MCF 10A (cell line): ENCODE measurements at regions not wholly inside any gene's neighbourhood (a gene's known extent, or its start where the extent isn't known, plus 50 kb on each side); places are given as distances from the start of the nearest gene placed in this dataset.

ENCODE experiments used
- BruUV-seq: library from RNA; stranded (reverse); fragments of 400-500 nt; replicated peaks from 2 replicates; lab custom pipeline; 2021; lab: Mats Ljungman, UMichigan
- CTCF ChIA-PET: fragments of 300-600 bp; sonication (Branson Sonifier 250); formaldehyde crosslinking; extraction: SDS; loops from one replicate; lab custom pipeline; 2021; ENCODE audit warnings: antibody characterized with exemption, inconsistent platforms; lab: Yijun Ruan, JAX
- POLR2A ChIA-PET: fragments of 300-600, 350-650 bp; sonication (Branson Sonifier 250); formaldehyde crosslinking; extraction: SDS; loops from one replicate; lab custom pipeline; 2020; ENCODE audit warnings: antibody characterized with exemption, inconsistent platforms; lab: Yijun Ruan, JAX
- DNase-seq: peaks from one replicate; pipeline ENCODE4 v3.0.0-alpha.2; 2018; ENCODE audit not compliant: unreplicated experiment
- H3K27ac Mint-ChIP-seq: one replicate; pipeline ENCODE4 v1.8.0; 2022; ENCODE audit warnings: mild to moderate bottlenecking, low read depth, mixed read lengths; ENCODE audit not compliant: unreplicated experiment
- H3K27me3 Mint-ChIP-seq: one replicate; pipeline ENCODE4 v1.8.0; 2022; ENCODE audit warnings: mixed read lengths; ENCODE audit not compliant: insufficient read depth, unreplicated experiment
- H3K36me3 Mint-ChIP-seq: one replicate; pipeline ENCODE4 v1.8.0; 2022; ENCODE audit warnings: mild to moderate bottlenecking, moderate library complexity, mixed read lengths; ENCODE audit not compliant: insufficient read depth, unreplicated experiment
- H3K4me1 Mint-ChIP-seq: one replicate; pipeline ENCODE4 v1.8.0; 2022; ENCODE audit warnings: mixed read lengths; ENCODE audit not compliant: insufficient read depth, unreplicated experiment
- H3K4me3 Mint-ChIP-seq: one replicate; pipeline ENCODE4 v1.8.0; 2022; ENCODE audit warnings: mild to moderate bottlenecking, moderate library complexity, mixed read lengths; ENCODE audit not compliant: unreplicated experiment
- H3K9me3 Mint-ChIP-seq: one replicate; pipeline ENCODE4 v1.8.0; 2022; ENCODE audit warnings: mixed read lengths; ENCODE audit not compliant: unreplicated experiment
- CTCF ChIP-seq: fragments of 200-600 bp; IDR thresholded peaks from one replicate; pipeline ENCODE4 v1.8.0; 2022; ENCODE audit warnings: antibody characterized with exemption, mild to moderate bottlenecking; ENCODE audit not compliant: unreplicated experiment
- intact Hi-C: fragments of 100-400 bp; cut with micrococcal nuclease; formaldehyde crosslinking; loops from 2 replicates; pipeline ENCODE4 v1.14.1; 2022

- peaks cover 19% of the 10 kb centered on the region for H3K27me3 Mint-ChIP-seq
- no peak for TF ChIP-seq CTCF
- intact Hi-C loops: no loop called here
- H3K4me3 Mint-ChIP-seq: no peak overlapping the region
- no peaks in the 10 kb centered on the region for H3K9me3 Mint-ChIP-seq
- POLR2A ChIA-PET: no interaction called here
- BruUV-seq: no TSS peak
- DNase-seq: no peak
- H3K27ac Mint-ChIP-seq: no peak overlapping the region
- no peaks in the 10 kb centered on the region for H3K4me1 Mint-ChIP-seq
- CTCF ChIA-PET: interaction anchor here (0.5 to 1.1 kb wide), 2 partner anchors 85 to 89 kb away, joined by 3 to 4 read pairs; no protein-coding TSS in a partner anchor
- H3K36me3 Mint-ChIP-seq: no peaks in the 10 kb centered on the region
These were observed 135.9 kb downstream of the GPAM start for GRCh38 chr10:112047674-112048073.

DNA sequence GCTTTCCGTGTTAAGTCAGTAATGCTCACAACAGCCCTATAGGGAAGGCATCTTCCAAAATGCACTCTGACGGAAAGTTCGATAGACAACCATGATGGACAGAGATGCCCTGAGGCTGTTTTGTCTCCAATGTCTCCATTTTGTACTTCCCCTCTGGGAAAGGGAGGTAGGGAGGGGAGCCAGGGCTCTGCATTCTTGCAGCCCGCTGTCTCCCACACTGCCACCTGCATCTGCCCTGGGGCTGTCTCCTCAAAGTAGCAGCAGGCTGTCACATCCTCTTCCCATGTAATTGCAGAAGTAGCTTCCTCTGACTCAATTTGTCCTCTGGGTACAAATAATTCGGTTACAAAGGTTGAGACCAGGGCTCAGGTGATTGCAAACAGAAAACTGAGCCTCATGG, 131.4 kb downstream of the GPAM start:
- Mint-ChIP-seq H3K4me1 (no peaks in the 10 kb centered on the region), H3K27ac (no peak overlapping the region), H3K4me3 (no peak overlapping the region), H3K36me3 (no peaks in the 10 kb centered on the region), H3K9me3 (no peaks in the 10 kb centered on the region), H3K27me3 (peaks cover 19% of the 10 kb centered on the region)
- no peak for DNase-seq
- POLR2A ChIA-PET: no interaction called here
- CTCF ChIA-PET: no interaction called here
- intact Hi-C loops: no loop called here
- BruUV-seq: no TSS peak
- no peak for TF ChIP-seq CTCF

GRCh38 chr10:112053895-112054294, 129.7 kb downstream of the GPAM start:
- no peak for DNase-seq
- intact Hi-C loops: no loop called here
- Mint-ChIP-seq H3K9me3 (no peaks in the 10 kb centered on the region), H3K4me3 (no peak overlapping the region), H3K27ac (no peak overlapping the region), H3K36me3 (no peaks in the 10 kb centered on the region), H3K4me1 (no peaks in the 10 kb centered on the region), H3K27me3 (peaks cover 15% of the 10 kb centered on the region)
- BruUV-seq: no TSS peak
- ChIA-PET POLR2A (no interaction called here), CTCF (interaction anchor here (0.6 kb wide), 1 partner anchor 16 kb away, joined by 3 read pairs; no protein-coding TSS in a partner anchor)
- TF ChIP-seq CTCF: no peak

DNA sequence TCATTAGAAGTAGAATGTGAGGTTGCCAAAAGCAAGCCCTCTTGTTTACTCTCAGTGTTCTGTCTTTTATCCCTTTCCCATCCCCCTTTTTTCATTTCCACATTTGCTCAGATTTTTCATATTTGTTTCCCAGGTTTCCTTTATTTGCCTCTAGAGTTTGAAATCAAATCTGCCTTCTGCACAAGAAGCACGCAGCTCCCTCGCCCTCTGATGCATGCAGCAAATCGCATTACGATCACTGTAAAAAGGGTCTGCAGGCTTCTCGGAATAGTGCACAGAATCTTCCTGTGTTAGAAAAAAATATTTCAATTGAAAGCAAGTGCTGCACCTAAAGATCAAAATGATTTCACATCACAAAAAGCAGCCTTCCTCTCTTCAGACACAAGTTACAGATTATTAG, 129.0 kb downstream of the GPAM start:
- no peak for DNase-seq
- no peaks in the 10 kb centered on the region for H3K36me3 Mint-ChIP-seq
- H3K4me1 Mint-ChIP-seq: no peaks in the 10 kb centered on the region
- no peak overlapping the region for H3K27ac Mint-ChIP-seq
- CTCF ChIA-PET: no interaction called here
- TF ChIP-seq CTCF: no peak
- POLR2A ChIA-PET: interaction anchor here (0.5 kb wide), 1 partner anchor 29 kb away, joined by 5 read pairs; no protein-coding TSS in a partner anchor
- no peak overlapping the region for H3K4me3 Mint-ChIP-seq
- peaks cover 9% of the 10 kb centered on the region for H3K27me3 Mint-ChIP-seq
- H3K9me3 Mint-ChIP-seq: no peaks in the 10 kb centered on the region
- no TSS peak for BruUV-seq
- intact Hi-C loops: no loop called here
